Transverse colon (tissue), 4 donors: ENCODE measurements at regions not wholly inside any gene's neighbourhood (a gene's known extent, or its start where the extent isn't known, plus 50 kb on each side); places are given as distances from the start of the nearest gene placed in this dataset.

ENCODE experiments used
- POLR2A ChIP-seq: fragments of 450-650 bp; IDR thresholded peaks from one replicate; pipeline ENCODE4 v1.6.1; 2016; ENCODE audit warnings: antibody characterized with exemption, mild to moderate bottlenecking, moderate library complexity
- POLR2AphosphoS5 ChIP-seq, 3 donors: sonication (generic); formaldehyde crosslinking; IDR thresholded peaks; one replicate each; pipeline ENCODE4 v1.6.1; 2016; ENCODE audit warnings: antibody characterized with exemption in 3 of 3
- TF ChIP-seq, protein P1 (sequence below), 5 experiments: fragments of 200-600 bp in 3 of 5; fragments of 450-650 bp in 2 of 5; sonication (generic) in 3 of 5; IDR thresholded peaks; 1 replicate in 2 of 5; 2 replicates in 3 of 5; pipeline ENCODE4 v1.5.1; 2016 to 2017; ENCODE audit warnings: antibody characterized with exemption in 5 of 5, inconsistent platforms in 3 of 5, mild to moderate bottlenecking in 2 of 5, moderate library complexity in 1 of 5

DNA sequence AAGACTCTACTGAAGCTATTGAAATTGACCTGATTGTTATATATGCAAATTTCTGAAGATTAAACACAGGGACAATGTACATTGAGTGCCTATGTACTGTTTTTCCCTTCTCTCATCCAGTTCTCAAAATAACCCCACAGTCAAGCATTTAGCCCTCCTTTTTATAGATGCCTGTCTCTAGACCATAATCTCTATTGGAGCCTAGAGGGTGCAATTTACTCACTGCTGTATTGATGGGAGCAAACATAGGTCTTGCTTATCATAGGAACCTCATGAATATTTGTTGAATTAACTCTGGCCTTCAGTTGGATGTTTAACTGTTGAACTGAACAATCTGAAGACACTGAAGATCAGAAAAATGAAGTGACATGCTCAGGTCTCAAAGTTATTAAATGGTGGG is 183.0 kb downstream of the RFC3 start:
- TF ChIP-seq POLR2A, result no peak
- TF ChIP-seq, protein P1, sequence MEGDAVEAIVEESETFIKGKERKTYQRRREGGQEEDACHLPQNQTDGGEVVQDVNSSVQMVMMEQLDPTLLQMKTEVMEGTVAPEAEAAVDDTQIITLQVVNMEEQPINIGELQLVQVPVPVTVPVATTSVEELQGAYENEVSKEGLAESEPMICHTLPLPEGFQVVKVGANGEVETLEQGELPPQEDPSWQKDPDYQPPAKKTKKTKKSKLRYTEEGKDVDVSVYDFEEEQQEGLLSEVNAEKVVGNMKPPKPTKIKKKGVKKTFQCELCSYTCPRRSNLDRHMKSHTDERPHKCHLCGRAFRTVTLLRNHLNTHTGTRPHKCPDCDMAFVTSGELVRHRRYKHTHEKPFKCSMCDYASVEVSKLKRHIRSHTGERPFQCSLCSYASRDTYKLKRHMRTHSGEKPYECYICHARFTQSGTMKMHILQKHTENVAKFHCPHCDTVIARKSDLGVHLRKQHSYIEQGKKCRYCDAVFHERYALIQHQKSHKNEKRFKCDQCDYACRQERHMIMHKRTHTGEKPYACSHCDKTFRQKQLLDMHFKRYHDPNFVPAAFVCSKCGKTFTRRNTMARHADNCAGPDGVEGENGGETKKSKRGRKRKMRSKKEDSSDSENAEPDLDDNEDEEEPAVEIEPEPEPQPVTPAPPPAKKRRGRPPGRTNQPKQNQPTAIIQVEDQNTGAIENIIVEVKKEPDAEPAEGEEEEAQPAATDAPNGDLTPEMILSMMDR (IDR thresholded peaks at IDR 0.05), result no peak
- no peak for TF ChIP-seq POLR2AphosphoS5 (IDR thresholded peaks at IDR 0.05)
